ENCODE measurements at regions not wholly inside any gene's neighbourhood (a gene's known extent, or its start where the extent isn't known, plus 50 kb on each side); places are given as distances from the start of the nearest gene placed in this dataset.

- DNase-seq (no peak), ATAC-seq (no peak)
These were observed 123.5 kb upstream of the CAND1 start for GRCh38 chr12:67145692-67146091.

GRCh38 chr12:67147030-67147429 is 122.1 kb upstream of the CAND1 start:
- ATAC-seq (no peak), DNase-seq (no peak)

DNA sequence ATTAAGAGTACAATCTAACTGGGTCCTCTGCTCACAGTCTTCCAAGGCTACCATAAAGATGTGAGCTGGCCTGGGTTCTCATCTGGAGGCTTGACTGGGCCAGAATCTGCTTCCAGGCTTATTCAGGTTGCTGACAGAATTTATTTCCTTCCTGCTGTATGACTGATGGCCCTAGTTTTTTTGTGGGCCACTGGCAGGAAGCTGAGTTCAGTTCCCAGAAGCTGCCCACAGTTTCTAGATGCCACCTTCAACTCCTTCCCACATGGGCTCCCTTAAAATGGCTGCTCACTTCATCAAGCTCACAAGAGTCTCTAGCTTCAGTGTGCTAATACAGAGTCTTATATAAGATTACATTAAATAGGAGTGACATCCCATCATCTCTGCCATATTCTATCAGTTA is 121.7 kb upstream of the CAND1 start:
- no peak for ATAC-seq
- DNase-seq = no peak

- no peak for ATAC-seq
These were observed 120.9 kb upstream of the CAND1 start for GRCh38 chr12:67148265-67148664.

DNA sequence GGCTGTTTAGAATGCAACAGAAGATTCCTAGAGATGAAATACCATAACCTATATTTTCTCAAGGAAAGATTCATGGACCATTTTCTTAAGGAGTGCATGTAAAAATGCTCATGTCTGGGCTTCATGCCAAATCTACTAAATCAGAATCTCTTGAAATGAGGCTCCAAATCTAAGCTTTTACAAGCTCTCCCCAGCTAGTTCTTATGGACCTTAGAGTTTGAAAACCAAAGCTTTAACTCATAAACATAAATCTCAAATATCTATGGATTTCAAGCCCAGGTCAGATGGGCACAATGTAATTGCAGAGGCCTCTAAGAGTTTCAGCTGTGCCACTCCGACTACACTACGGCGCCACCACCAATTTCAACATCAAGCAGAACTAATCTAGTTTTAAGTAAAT is 117.3 kb upstream of the CAND1 start:
- DNase-seq = no peak

More at GRCh38 chr12:67148265-67148664, 120.9 kb upstream of the CAND1 start:
- DNase-seq = no peak

GRCh38 chr12:67152451-67152850 is 116.7 kb upstream of the CAND1 start:
- no peak for ATAC-seq

More for the DNA sequence above, 117.3 kb upstream of the CAND1 start:
- no peak for ATAC-seq

GRCh38 chr12:67154901-67155300 is 114.3 kb upstream of the CAND1 start:
- no peak for ATAC-seq
- DNase-seq = no peak

More at GRCh38 chr12:67152451-67152850, 116.7 kb upstream of the CAND1 start:
- DNase-seq = no peak

GRCh38 chr12:67155863-67156262 is 113.3 kb upstream of the CAND1 start:
- DNase-seq (no peak), ATAC-seq (no peak)

GRCh38 chr12:67161322-67161918 is 107.7 kb upstream of the CAND1 start:
- ATAC-seq (peak; percentile 43), DNase-seq (peak; percentile 51)

DNA sequence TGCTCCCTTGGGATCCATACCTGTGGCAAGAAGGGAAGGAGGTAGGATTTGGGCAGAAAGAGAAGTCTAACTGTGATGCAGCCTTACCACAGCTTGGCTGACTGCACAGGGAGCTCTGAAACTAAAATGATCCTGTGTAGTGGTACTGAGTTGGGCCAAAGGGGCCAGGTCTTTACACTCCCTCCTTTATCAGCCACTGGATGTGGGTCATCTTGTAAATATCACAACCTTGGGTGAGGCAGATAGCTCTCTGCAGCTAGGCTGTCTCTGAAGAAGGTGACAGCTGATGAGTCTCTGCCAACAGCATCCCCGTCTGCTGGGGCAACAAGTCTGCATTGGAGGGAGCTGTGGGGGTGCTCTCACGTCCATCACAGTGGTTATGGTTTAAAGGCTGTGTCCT is 95.9 kb upstream of the CAND1 start:
- DNase-seq = no peak
- ATAC-seq = no peak

GRCh38 chr12:67182551-67182950 is 86.6 kb upstream of the CAND1 start:
- ATAC-seq (no peak), DNase-seq (no peak)

- no peak for ATAC-seq
- peak; percentile 17 for DNase-seq
These were observed 75.5 kb upstream of the CAND1 start for GRCh38 chr12:67193704-67194103.

- ATAC-seq (no peak), DNase-seq (no peak)
These were observed 68.8 kb upstream of the CAND1 start for GRCh38 chr12:67200386-67200785.

GRCh38 chr12:67202011-67202677 is 67.0 kb upstream of the CAND1 start:
- ATAC-seq (no peak), DNase-seq (no peak)

DNA sequence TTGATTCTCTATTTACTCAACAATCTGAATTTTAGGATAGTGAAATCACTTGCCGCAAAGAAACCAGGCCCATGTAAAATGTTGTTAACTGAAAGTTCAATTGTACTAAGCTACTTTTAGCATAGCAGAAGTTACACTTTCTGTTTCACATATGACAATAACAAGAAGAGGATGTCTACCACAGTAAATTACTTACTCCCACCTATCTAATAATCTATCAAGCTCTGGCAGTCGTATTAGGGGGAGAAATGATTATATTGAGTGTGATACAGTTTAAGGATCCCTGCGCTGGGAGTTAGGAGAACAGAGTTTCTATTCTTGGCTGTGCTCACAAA is 66.5 kb upstream of the CAND1 start:
- no peak for ATAC-seq
- DNase-seq = no peak

GRCh38 chr12:67208281-67209067 is 60.7 kb upstream of the CAND1 start:
- ATAC-seq (no peak), DNase-seq (no peak)

DNA sequence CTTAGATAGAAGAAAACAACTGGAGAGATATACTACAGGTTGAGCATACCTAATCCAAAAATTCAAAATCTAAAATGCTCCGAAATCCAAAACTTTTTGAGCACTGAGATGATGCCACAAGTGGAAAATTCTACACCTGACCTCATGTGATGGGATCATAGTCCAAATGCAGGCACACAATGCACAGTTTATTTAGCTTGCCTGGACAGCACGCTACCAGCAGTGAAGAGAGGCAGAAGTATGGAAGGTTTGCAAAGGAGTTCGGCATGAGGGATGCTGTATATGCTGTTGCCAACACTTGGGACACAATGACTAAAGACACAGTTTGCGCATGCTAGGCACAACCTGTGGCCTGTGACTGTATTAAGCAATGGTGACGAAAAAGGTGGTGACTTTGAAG is 58.1 kb upstream of the CAND1 start:
- ATAC-seq (no peak), DNase-seq (no peak)

DNA sequence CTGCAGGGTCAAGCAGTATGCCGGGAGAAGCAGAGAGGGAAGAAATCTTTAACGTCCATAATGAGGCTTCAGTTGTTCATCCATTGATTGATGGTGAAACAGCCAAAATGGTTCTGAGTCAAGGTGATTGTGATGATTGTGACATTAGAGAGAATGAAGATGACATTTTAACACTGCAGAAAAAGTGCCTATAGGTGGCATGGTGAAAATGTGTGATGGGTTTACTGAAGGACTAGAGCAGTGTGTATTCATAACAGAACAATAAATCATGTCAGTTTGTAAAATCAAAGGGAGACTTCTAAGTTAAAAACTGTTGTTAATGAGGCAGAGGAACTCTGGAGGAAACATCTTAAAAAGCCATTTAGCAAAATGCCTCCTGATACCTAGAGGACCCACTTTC is 57.7 kb upstream of the CAND1 start:
- ATAC-seq (no peak), DNase-seq (no peak)

DNA sequence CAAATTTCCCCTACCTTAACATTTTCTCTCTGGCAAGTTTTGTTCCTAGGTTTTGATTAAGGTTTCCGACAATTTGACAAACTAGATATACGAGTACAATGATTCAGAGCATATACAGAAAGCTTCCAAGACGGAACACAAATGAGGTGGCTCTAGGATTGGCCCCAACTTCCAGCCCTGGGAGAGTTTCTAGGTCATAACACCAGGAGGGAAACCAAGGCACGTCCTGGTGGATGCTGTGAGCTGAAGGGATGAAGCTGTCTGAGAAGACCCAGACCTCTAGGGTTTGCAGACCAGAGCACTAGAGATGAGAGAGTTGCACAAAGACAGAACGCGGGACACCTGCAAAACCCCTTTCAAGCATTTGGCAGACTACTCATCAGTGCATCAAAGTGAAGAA is 51.5 kb upstream of the CAND1 start:
- ATAC-seq (no peak), DNase-seq (no peak)
